NCI-H1105 treated with DMSO at 0.1 percent for 48 hours (cell line): ENCODE measurements at regions not wholly inside any gene's neighbourhood (a gene's known extent, or its start where the extent isn't known, plus 50 kb on each side); places are given as distances from the start of the nearest gene placed in this dataset.

Source experiments
- DNase-seq: peaks from one replicate; lab custom pipeline; 2025; lab: John Stamatoyannopoulos, UW

GRCh38 chr6:146886587-146887446 lies 288.0 kb downstream of the ADGB start:
- DNase-seq: no peak

GRCh38 chr6:146887447-146888077 lies 288.8 kb downstream of the ADGB start:
- no peak for DNase-seq

- no peak for DNase-seq
Measured at GRCh38 chr6:146889303-146889702, 290.5 kb downstream of the ADGB start.

GRCh38 chr6:146890172-146890571 lies 291.4 kb downstream of the ADGB start:
- no peak for DNase-seq

GRCh38 chr6:146890644-146891434 lies 292.1 kb downstream of the ADGB start:
- no peak for DNase-seq

GRCh38 chr6:146891615-146892265 lies 293.0 kb downstream of the ADGB start:
- DNase-seq: no peak

- DNase-seq: no peak
Measured at GRCh38 chr6:146892283-146892612, 293.5 kb downstream of the ADGB start.

- DNase-seq: no peak
Measured at GRCh38 chr6:146892613-146893401, 294.0 kb downstream of the ADGB start.

GRCh38 chr6:146893690-146894089 lies 294.9 kb downstream of the ADGB start:
- no peak for DNase-seq

GRCh38 chr6:146894624-146895023 lies 295.9 kb downstream of the ADGB start:
- no peak for DNase-seq

GRCh38 chr6:146895101-146895771 lies 296.5 kb downstream of the ADGB start:
- no peak for DNase-seq

- no peak for DNase-seq
Measured at GRCh38 chr6:146895772-146896061, 296.9 kb downstream of the ADGB start.

- DNase-seq: no peak
Measured at GRCh38 chr6:146896062-146896813, 297.5 kb downstream of the ADGB start.

GRCh38 chr6:146896960-146897701 lies 298.4 kb downstream of the ADGB start:
- no peak for DNase-seq

GRCh38 chr6:146898069-146898887 lies 299.5 kb downstream of the ADGB start:
- no peak for DNase-seq

GRCh38 chr6:146898888-146899227 lies 300.1 kb downstream of the ADGB start:
- no peak for DNase-seq

- DNase-seq: no peak
Measured at GRCh38 chr6:146901940-146902816, 302.0 kb upstream of the STXBP5 start.

- DNase-seq: no peak
Measured at GRCh38 chr6:146902846-146903245, 301.4 kb upstream of the STXBP5 start.
